Cardiac muscle cell (in vitro differentiated cells and primary cell): ENCODE measurements at regions not wholly inside any gene's neighbourhood (a gene's known extent, or its start where the extent isn't known, plus 50 kb on each side); places are given as distances from the start of the nearest gene placed in this dataset.

Experiments
- DNase-seq, 2 donors: peaks; one replicate each; pipeline versions ENCODE4 v3.0.0 to v3.0.0-alpha.2; 2010 to 2017; ENCODE audit warnings: low read depth in 1 of 2, low spot score in 1 of 2
- H3K27ac ChIP-seq: fragments of 200-600 bp; sonication (generic); 2 replicates; pipeline ENCODE4 v1.5.1; 2016
- H3K27me3 ChIP-seq: fragments of 200-600 bp; sonication (generic); 2 replicates; pipeline ENCODE4 v1.6.0; 2016; ENCODE audit warnings: control low read depth
- H3K36me3 ChIP-seq: fragments of 200-600 bp; sonication (generic); 2 replicates; pipeline ENCODE4 v1.5.1; 2016; ENCODE audit warnings: control low read depth
- H3K4me1 ChIP-seq: fragments of 200-600 bp; sonication (generic); 2 replicates; pipeline ENCODE4 v1.8.1; 2017; ENCODE audit warnings: low read depth, mild to moderate bottlenecking, mixed run types
- H3K4me3 ChIP-seq: fragments of 200-600 bp; sonication (generic); 2 replicates; pipeline ENCODE4 v1.5.1; 2016; ENCODE audit warnings: mild to moderate bottlenecking
- H3K9me3 ChIP-seq: fragments of 200-600 bp; sonication (generic); 2 replicates; pipeline ENCODE4 v1.5.1; 2017; ENCODE audit warnings: low read depth, mild to moderate bottlenecking, control low read depth
- TF ChIP-seq, protein P1 (sequence below): IDR thresholded peaks from 2 replicates; pipeline ENCODE4 v1.5.1; 2012; ENCODE audit warnings: low read depth, mild to moderate bottlenecking, low read length

DNA sequence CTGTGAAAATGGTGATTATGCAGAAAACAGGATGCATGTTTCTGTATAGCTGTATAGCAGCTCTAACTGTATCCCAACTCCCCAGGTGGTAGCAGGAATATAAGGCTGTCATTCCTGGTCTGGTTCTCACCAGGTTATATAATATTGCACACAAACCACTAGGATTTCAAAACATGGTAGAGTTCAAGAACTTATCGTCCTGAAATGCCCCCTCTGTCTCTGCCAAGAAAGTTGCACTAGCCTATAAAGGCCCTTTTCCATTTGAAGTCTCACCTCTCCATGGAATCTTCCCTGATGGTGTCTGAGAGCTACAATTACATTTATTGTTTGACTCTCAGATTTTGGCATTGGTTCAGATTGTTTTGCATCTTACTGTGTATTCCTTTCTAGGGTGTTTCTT lies 184.9 kb upstream of the FAM78B start:
- no peak overlapping the region for H3K27ac ChIP-seq
- H3K36me3 ChIP-seq, result no peaks in the 10 kb centered on the region
- H3K4me3 ChIP-seq, result no peak overlapping the region
- no peak for DNase-seq
- H3K27me3 ChIP-seq, result no peaks in the 10 kb centered on the region
- H3K9me3 ChIP-seq, result no peaks in the 10 kb centered on the region
- no peaks in the 10 kb centered on the region for H3K4me1 ChIP-seq
- TF ChIP-seq, protein P1, sequence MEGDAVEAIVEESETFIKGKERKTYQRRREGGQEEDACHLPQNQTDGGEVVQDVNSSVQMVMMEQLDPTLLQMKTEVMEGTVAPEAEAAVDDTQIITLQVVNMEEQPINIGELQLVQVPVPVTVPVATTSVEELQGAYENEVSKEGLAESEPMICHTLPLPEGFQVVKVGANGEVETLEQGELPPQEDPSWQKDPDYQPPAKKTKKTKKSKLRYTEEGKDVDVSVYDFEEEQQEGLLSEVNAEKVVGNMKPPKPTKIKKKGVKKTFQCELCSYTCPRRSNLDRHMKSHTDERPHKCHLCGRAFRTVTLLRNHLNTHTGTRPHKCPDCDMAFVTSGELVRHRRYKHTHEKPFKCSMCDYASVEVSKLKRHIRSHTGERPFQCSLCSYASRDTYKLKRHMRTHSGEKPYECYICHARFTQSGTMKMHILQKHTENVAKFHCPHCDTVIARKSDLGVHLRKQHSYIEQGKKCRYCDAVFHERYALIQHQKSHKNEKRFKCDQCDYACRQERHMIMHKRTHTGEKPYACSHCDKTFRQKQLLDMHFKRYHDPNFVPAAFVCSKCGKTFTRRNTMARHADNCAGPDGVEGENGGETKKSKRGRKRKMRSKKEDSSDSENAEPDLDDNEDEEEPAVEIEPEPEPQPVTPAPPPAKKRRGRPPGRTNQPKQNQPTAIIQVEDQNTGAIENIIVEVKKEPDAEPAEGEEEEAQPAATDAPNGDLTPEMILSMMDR, result no peak

DNA sequence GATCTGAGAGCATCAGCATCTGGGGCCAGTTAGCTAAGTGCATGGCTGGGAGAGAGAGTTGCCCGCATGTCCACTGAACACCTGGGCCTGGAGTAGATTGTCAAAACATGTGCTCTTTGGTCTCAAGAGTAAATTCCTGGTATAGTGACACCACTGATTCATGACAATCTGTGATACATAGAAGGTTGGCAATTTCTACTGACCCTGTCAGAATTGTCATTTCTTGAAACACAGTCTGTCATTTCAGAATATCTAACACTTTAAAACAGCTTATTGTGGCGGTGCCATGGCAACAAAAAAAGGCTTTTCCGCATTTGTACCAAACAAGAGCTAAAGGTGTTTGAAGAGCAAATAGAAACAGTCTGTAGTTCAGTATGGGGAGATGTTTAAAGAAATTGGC lies 186.4 kb upstream of the FAM78B start:
- Histone ChIP-seq H3K4me3 (no peak overlapping the region), H3K9me3 (no peaks in the 10 kb centered on the region), H3K36me3 (no peaks in the 10 kb centered on the region), H3K27ac (no peak overlapping the region), H3K27me3 (no peaks in the 10 kb centered on the region), H3K4me1 (no peaks in the 10 kb centered on the region)
- TF ChIP-seq, protein P1, result no peak
- no peak for DNase-seq

DNA sequence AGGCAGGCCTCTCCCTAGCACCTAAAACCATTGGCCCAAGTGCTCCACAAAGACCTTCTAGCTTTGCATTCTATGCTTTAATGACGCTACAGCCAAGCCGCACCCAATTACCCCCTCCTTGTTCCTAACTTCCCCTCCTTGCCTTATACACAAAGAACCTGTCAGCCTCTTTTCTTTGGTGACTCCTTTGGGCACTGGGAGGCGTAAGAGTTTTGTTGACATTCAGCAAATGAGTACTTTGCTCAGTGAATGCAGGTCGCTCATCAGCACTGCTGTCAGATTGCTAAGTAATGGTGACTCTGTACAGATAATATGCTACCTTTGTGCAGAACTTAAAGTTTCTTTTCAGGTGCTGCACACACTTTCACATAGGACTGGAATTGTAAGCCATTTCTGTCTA lies 187.6 kb upstream of the FAM78B start:
- DNase-seq, result no peak
- Histone ChIP-seq H3K36me3 (no peaks in the 10 kb centered on the region), H3K27ac (no peak overlapping the region), H3K4me1 (no peaks in the 10 kb centered on the region), H3K27me3 (no peaks in the 10 kb centered on the region), H3K9me3 (no peaks in the 10 kb centered on the region), H3K4me3 (no peak overlapping the region)
- TF ChIP-seq, protein P1, result no peak

DNA sequence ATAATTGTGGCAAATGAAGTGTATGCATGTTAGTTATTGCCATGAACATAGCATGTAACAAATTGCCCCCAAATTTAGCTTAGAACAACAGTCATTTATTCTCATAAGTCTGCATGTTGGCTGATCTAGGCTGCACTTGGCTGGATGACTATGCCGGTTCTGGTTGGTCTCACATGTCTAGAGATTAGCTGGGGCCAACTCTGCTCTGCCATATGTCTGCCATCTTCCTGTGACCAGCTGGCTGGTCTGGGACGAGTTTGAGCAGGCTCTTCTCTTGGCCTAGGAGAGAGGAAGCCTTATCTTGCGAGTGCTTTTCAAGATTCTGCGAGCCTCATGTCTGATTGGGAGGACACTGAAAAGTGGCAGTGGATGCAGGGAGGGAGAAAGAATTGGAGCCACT lies 198.3 kb upstream of the FAM78B start:
- no peak overlapping the region for H3K27ac ChIP-seq
- H3K4me3 ChIP-seq, result no peak overlapping the region
- H3K27me3 ChIP-seq, result no peaks in the 10 kb centered on the region
- TF ChIP-seq, protein P1, result no peak
- no peaks in the 10 kb centered on the region for H3K4me1 ChIP-seq
- DNase-seq, result no peak
- no peaks in the 10 kb centered on the region for H3K36me3 ChIP-seq
- no peaks in the 10 kb centered on the region for H3K9me3 ChIP-seq

DNA sequence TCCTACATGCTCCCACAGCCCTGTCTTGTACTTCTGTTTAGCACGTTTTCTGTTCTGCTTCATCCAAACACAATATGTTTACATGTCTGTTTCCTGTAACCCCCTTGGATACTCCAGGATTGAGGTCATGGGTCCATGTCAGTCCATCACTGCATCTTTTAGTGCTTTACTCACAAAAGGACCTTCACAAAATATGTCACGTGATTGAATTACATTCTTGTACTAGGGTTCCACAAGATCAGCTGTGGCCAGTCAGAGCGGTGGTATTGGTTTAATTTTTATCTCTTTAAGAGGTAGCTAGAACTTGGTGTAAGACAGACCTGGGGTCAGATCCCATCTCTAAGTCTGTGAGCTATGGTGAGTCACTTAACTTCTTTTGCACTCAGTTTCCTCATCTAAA lies 201.2 kb upstream of the FAM78B start:
- no peak for DNase-seq
- H3K27ac ChIP-seq, result no peak overlapping the region
- TF ChIP-seq, protein P1, result no peak
- no peaks in the 10 kb centered on the region for H3K9me3 ChIP-seq
- H3K4me1 ChIP-seq, result no peaks in the 10 kb centered on the region
- no peaks in the 10 kb centered on the region for H3K27me3 ChIP-seq
- H3K4me3 ChIP-seq, result no peak overlapping the region
- H3K36me3 ChIP-seq, result no peaks in the 10 kb centered on the region

DNA sequence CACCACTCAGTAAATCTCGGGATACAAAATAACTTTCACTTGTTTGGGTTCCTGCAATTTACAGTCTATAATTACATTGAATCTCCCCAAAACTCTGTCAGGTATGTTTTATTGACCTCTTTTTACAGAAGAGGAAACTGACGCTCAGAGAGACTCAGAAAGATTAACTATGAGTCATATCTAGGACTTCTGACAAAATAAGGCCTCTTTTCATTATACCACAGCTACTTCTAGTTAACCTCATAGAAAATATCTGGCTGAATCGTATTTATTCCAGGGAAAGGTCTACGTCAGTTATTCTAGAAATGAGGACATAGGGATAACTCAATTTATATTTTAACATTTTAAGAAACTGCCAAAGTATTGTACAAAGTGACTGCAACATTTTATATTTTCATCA lies 211.1 kb upstream of the FAM78B start:
- no peak overlapping the region for H3K27ac ChIP-seq
- H3K9me3 ChIP-seq, result no peaks in the 10 kb centered on the region
- TF ChIP-seq, protein P1, result no peak
- H3K4me1 ChIP-seq, result no peaks in the 10 kb centered on the region
- H3K4me3 ChIP-seq, result no peak overlapping the region
- no peaks in the 10 kb centered on the region for H3K27me3 ChIP-seq
- H3K36me3 ChIP-seq, result no peaks in the 10 kb centered on the region
- no peak for DNase-seq
